ENCODE measurements at regions not wholly inside any gene's neighbourhood (a gene's known extent, or its start where the extent isn't known, plus 50 kb on each side); places are given as distances from the start of the nearest gene placed in this dataset.

GRCh38 chr2:129880309-129880708 lies 99.2 kb upstream of the RAB6C start:
- Mint-ChIP-seq H3K9me3 (no peaks in the 10 kb centered on the region), H3K27ac (no peak overlapping the region), H3K36me3 (ENCODE audit: low read depth) (no peaks in the 10 kb centered on the region), H3K4me3 (no peak overlapping the region), H3K4me1 (ENCODE audit: low read depth) (peaks cover 11% of the 10 kb centered on the region), H3K27me3 (no peaks in the 10 kb centered on the region)
- intact Hi-C loops (cut with DNase I, micrococcal nuclease): loop anchor here in 1 of 2 experiments (5.0 kb wide), 1 partner anchor 452 kb away; no protein-coding TSS in a partner anchor
- no peaks in the 10 kb centered on the region for H3K9me3 ChIP-seq (ENCODE audit: control insufficient read depth in 1 of 2, insufficient read depth in 1 of 2, low read length in 2 of 2)
- peaks cover 15% of the 10 kb centered on the region for H3K4me1 ChIP-seq (ENCODE audit: insufficient read depth, low read length)
- H3K27ac ChIP-seq (ENCODE audit: low read depth in 1 of 2, low read length in 2 of 2): no peak overlapping the region
- POLR2A ChIA-PET: interaction anchor here (0.6 kb wide), 1 partner anchor 1078 kb away, joined by 3 read pairs; no protein-coding TSS in a partner anchor
- ATAC-seq (ENCODE audit: poor library complexity) (no peak), DNase-seq (no peak)
- TF ChIP-seq, protein P1, sequence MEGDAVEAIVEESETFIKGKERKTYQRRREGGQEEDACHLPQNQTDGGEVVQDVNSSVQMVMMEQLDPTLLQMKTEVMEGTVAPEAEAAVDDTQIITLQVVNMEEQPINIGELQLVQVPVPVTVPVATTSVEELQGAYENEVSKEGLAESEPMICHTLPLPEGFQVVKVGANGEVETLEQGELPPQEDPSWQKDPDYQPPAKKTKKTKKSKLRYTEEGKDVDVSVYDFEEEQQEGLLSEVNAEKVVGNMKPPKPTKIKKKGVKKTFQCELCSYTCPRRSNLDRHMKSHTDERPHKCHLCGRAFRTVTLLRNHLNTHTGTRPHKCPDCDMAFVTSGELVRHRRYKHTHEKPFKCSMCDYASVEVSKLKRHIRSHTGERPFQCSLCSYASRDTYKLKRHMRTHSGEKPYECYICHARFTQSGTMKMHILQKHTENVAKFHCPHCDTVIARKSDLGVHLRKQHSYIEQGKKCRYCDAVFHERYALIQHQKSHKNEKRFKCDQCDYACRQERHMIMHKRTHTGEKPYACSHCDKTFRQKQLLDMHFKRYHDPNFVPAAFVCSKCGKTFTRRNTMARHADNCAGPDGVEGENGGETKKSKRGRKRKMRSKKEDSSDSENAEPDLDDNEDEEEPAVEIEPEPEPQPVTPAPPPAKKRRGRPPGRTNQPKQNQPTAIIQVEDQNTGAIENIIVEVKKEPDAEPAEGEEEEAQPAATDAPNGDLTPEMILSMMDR (IDR thresholded peaks at IDR 0.05): no peak
- no peak overlapping the region for H3K4me3 ChIP-seq (ENCODE audit: low read length)
- no peaks in the 10 kb centered on the region for H3K36me3 ChIP-seq (ENCODE audit: insufficient read depth, low read length)
- CTCF ChIA-PET: no interaction called here
- peaks cover 0 to 3% of the 10 kb centered on the region in 2 experiments for H3K27me3 ChIP-seq (ENCODE audit: control insufficient read depth in 1 of 2, insufficient read depth in 2 of 2, low read length in 2 of 2)

GRCh38 chr2:129880971-129881370 lies 98.5 kb upstream of the RAB6C start:
- Histone ChIP-seq H3K9me3 (ENCODE audit: control insufficient read depth in 1 of 2, insufficient read depth in 1 of 2, low read length in 2 of 2) (no peaks in the 10 kb centered on the region), H3K36me3 (ENCODE audit: insufficient read depth, low read length) (no peaks in the 10 kb centered on the region), H3K4me1 (ENCODE audit: insufficient read depth, low read length) (peaks cover 15% of the 10 kb centered on the region), H3K27ac (ENCODE audit: low read depth in 1 of 2, low read length in 2 of 2) (no peak overlapping the region), H3K27me3 (ENCODE audit: control insufficient read depth in 1 of 2, insufficient read depth in 2 of 2, low read length in 2 of 2) (peaks cover 0 to 3% of the 10 kb centered on the region in 2 experiments), H3K4me3 (ENCODE audit: low read length) (no peak overlapping the region)
- peaks cover 11% of the 10 kb centered on the region for H3K4me1 Mint-ChIP-seq (ENCODE audit: low read depth)
- no peaks in the 10 kb centered on the region for H3K36me3 Mint-ChIP-seq (ENCODE audit: low read depth)
- intact Hi-C loops (cut with DNase I, micrococcal nuclease): loop anchor here in 1 of 2 experiments (5.0 kb wide), 1 partner anchor 451 kb away; no protein-coding TSS in a partner anchor
- ATAC-seq (ENCODE audit: poor library complexity) (no peak), DNase-seq (no peak)
- H3K27ac Mint-ChIP-seq: no peak overlapping the region
- H3K4me3 Mint-ChIP-seq: no peak overlapping the region
- ChIA-PET POLR2A (interaction anchor here (0.6 kb wide), 1 partner anchor 1079 kb away, joined by 3 read pairs; no protein-coding TSS in a partner anchor), CTCF (no interaction called here)
- TF ChIP-seq, protein P1 (IDR thresholded peaks at IDR 0.05): no peak
- peaks cover 4% of the 10 kb centered on the region for H3K27me3 Mint-ChIP-seq
- no peaks in the 10 kb centered on the region for H3K9me3 Mint-ChIP-seq

GRCh38 chr2:129881786-129882396 lies 97.6 kb upstream of the RAB6C start:
- Histone ChIP-seq H3K36me3 (ENCODE audit: insufficient read depth, low read length) (no peaks in the 10 kb centered on the region), H3K27me3 (ENCODE audit: control insufficient read depth in 1 of 2, insufficient read depth in 2 of 2, low read length in 2 of 2) (peaks cover 0 to 3% of the 10 kb centered on the region in 2 experiments), H3K27ac (ENCODE audit: low read depth in 1 of 2, low read length in 2 of 2) (no peak overlapping the region), H3K9me3 (ENCODE audit: control insufficient read depth in 1 of 2, insufficient read depth in 1 of 2, low read length in 2 of 2) (no peaks in the 10 kb centered on the region), H3K4me3 (ENCODE audit: low read length) (no peak overlapping the region), H3K4me1 (ENCODE audit: insufficient read depth, low read length) (peaks cover 10% of the 10 kb centered on the region)
- CTCF ChIA-PET: no interaction called here
- POLR2A ChIA-PET: no interaction called here
- Mint-ChIP-seq H3K4me1 (ENCODE audit: low read depth) (peaks cover 5% of the 10 kb centered on the region), H3K9me3 (no peaks in the 10 kb centered on the region), H3K27me3 (peaks cover 4% of the 10 kb centered on the region), H3K27ac (no peak overlapping the region), H3K4me3 (no peak overlapping the region), H3K36me3 (ENCODE audit: low read depth) (no peaks in the 10 kb centered on the region)
- no peak for ATAC-seq (ENCODE audit: poor library complexity)
- DNase-seq: no peak
- TF ChIP-seq, protein P1 (IDR thresholded peaks at IDR 0.05): no peak
- intact Hi-C loops (cut with DNase I, micrococcal nuclease): loop anchor here in 1 of 2 experiments (5.0 kb wide), 1 partner anchor 450 kb away; no protein-coding TSS in a partner anchor

Data from CD4-positive, alpha-beta T cell (primary cell).